ENCODE measurements at regions not wholly inside any gene's neighbourhood (a gene's known extent, or its start where the extent isn't known, plus 50 kb on each side); places are given as distances from the start of the nearest gene placed in this dataset.
A peak's percentile ranks its signal among the peaks of the same experiment; 100 is the strongest.
"Not testable (repeated sequence)": the region's sequence is repeated elsewhere in the genome, so short reads cannot be mapped to it uniquely, and the experiment has no call there.

- no peak for DNase-seq
Observed at GRCh38 chr4:66805582-66805981, 739.7 kb downstream of the CENPC start.

- DNase-seq, result no peak
Observed at GRCh38 chr4:66804979-66805378, 740.3 kb downstream of the CENPC start.

GRCh38 chr4:66797608-66798007 is 747.7 kb downstream of the CENPC start:
- no peak for DNase-seq

GRCh38 chr4:66795724-66796123 is 749.6 kb downstream of the CENPC start:
- DNase-seq, result no peak

GRCh38 chr4:66794390-66795034 is 750.8 kb downstream of the CENPC start:
- DNase-seq, result no peak

- DNase-seq, result no peak
Observed at GRCh38 chr4:66791686-66792085, 753.6 kb downstream of the CENPC start.

- no peak for DNase-seq
Observed at GRCh38 chr4:66785479-66785878, 759.8 kb downstream of the CENPC start.

- DNase-seq, result not testable (repeated sequence)
Observed at GRCh38 chr4:66782751-66783150, 762.6 kb downstream of the CENPC start.

GRCh38 chr4:66777097-66777496 is 768.2 kb downstream of the CENPC start:
- DNase-seq, result no peak

GRCh38 chr4:66769441-66769840 is 775.9 kb downstream of the CENPC start:
- no peak for DNase-seq

GRCh38 chr4:66767442-66767841 is 777.9 kb downstream of the CENPC start:
- no peak for DNase-seq

GRCh38 chr4:66766557-66766956 is 778.7 kb downstream of the CENPC start:
- DNase-seq, result no peak

- DNase-seq, result peak; percentile 74
Observed at GRCh38 chr4:66750273-66750672, 795.0 kb downstream of the CENPC start.

- not testable (repeated sequence) for DNase-seq
Observed at GRCh38 chr4:66746918-66747317, 798.4 kb downstream of the CENPC start.

GRCh38 chr4:66741081-66741480 is 804.2 kb downstream of the CENPC start:
- no peak for DNase-seq

GRCh38 chr4:66736606-66737005 is 808.7 kb downstream of the CENPC start:
- DNase-seq, result peak; percentile 2

GRCh38 chr4:66728280-66728679 is 817.0 kb downstream of the CENPC start:
- no peak for DNase-seq

GRCh38 chr4:66712301-66712921 is 832.9 kb downstream of the CENPC start:
- not testable (repeated sequence) for DNase-seq

- DNase-seq, result no peak
Observed at GRCh38 chr4:66704243-66704642, 841.1 kb downstream of the CENPC start.

GRCh38 chr4:66694739-66695138 is 850.6 kb downstream of the CENPC start:
- DNase-seq, result no peak

- DNase-seq, result no peak
Observed at GRCh38 chr4:66693694-66694093, 851.6 kb downstream of the CENPC start.

GRCh38 chr4:66691101-66691500 is 854.2 kb downstream of the CENPC start:
- no peak for DNase-seq

GRCh38 chr4:66688674-66689073 is 856.6 kb downstream of the CENPC start:
- peak; percentile 36 for DNase-seq

- DNase-seq, result no peak
Observed at GRCh38 chr4:66687459-66687858, 857.8 kb downstream of the CENPC start.

GRCh38 chr4:66681962-66682361 is 863.3 kb downstream of the CENPC start:
- no peak for DNase-seq

Measured in DMS153 (cell line).